HG02642 (cell line): ENCODE measurements at regions not wholly inside any gene's neighbourhood (a gene's known extent, or its start where the extent isn't known, plus 50 kb on each side); places are given as distances from the start of the nearest gene placed in this dataset.

Experiments used
- ATAC-seq: cut with Tn5 transposase; IDR thresholded peaks from one replicate; pipeline ENCODE4 v1.9.1; 2021; ENCODE audit warnings: mild to moderate bottlenecking; ENCODE audit not compliant: unreplicated experiment, poor library complexity

- no peak for ATAC-seq
Observed at GRCh38 chr11:24082241-24082640, 414.6 kb upstream of the LUZP2 start.

- no peak for ATAC-seq
Observed at GRCh38 chr11:24082860-24083259, 414.0 kb upstream of the LUZP2 start.

GRCh38 chr11:24084956-24085355 lies 411.9 kb upstream of the LUZP2 start:
- ATAC-seq, result no peak

- ATAC-seq, result no peak
Observed at GRCh38 chr11:24086921-24087320, 409.9 kb upstream of the LUZP2 start.

GRCh38 chr11:24091594-24091993 lies 405.3 kb upstream of the LUZP2 start:
- no peak for ATAC-seq

GRCh38 chr11:24093375-24093774 lies 403.5 kb upstream of the LUZP2 start:
- ATAC-seq, result no peak

- ATAC-seq, result no peak
Observed at GRCh38 chr11:24108609-24109008, 388.2 kb upstream of the LUZP2 start.

- ATAC-seq, result no peak
Observed at GRCh38 chr11:24122291-24122690, 374.6 kb upstream of the LUZP2 start.

GRCh38 chr11:24124876-24125275 lies 372.0 kb upstream of the LUZP2 start:
- ATAC-seq, result no peak

- ATAC-seq, result no peak
Observed at GRCh38 chr11:24131698-24132097, 365.2 kb upstream of the LUZP2 start.

- ATAC-seq, result no peak
Observed at GRCh38 chr11:24132471-24132870, 364.4 kb upstream of the LUZP2 start.

- ATAC-seq, result no peak
Observed at GRCh38 chr11:24134879-24135589, 361.8 kb upstream of the LUZP2 start.

GRCh38 chr11:24142062-24142461 lies 354.8 kb upstream of the LUZP2 start:
- no peak for ATAC-seq

GRCh38 chr11:24145411-24145810 lies 351.4 kb upstream of the LUZP2 start:
- no peak for ATAC-seq

GRCh38 chr11:24153337-24153736 lies 343.5 kb upstream of the LUZP2 start:
- ATAC-seq, result no peak

- no peak for ATAC-seq
Observed at GRCh38 chr11:24155792-24156191, 341.1 kb upstream of the LUZP2 start.

- no peak for ATAC-seq
Observed at GRCh38 chr11:24157316-24157715, 339.5 kb upstream of the LUZP2 start.

GRCh38 chr11:24161587-24161986 lies 335.3 kb upstream of the LUZP2 start:
- no peak for ATAC-seq

- ATAC-seq, result no peak
Observed at GRCh38 chr11:24163146-24163545, 333.7 kb upstream of the LUZP2 start.

GRCh38 chr11:24163841-24164240 lies 333.0 kb upstream of the LUZP2 start:
- no peak for ATAC-seq

GRCh38 chr11:24171869-24172268 lies 325.0 kb upstream of the LUZP2 start:
- no peak for ATAC-seq

- no peak for ATAC-seq
Observed at GRCh38 chr11:24181395-24182047, 315.3 kb upstream of the LUZP2 start.
